ENCODE measurements at regions not wholly inside any gene's neighbourhood (a gene's known extent, or its start where the extent isn't known, plus 50 kb on each side); places are given as distances from the start of the nearest gene placed in this dataset.
"Not testable (repeated sequence)": the region's sequence is repeated elsewhere in the genome, so short reads cannot be mapped to it uniquely, and the experiment has no call there.

DNA sequence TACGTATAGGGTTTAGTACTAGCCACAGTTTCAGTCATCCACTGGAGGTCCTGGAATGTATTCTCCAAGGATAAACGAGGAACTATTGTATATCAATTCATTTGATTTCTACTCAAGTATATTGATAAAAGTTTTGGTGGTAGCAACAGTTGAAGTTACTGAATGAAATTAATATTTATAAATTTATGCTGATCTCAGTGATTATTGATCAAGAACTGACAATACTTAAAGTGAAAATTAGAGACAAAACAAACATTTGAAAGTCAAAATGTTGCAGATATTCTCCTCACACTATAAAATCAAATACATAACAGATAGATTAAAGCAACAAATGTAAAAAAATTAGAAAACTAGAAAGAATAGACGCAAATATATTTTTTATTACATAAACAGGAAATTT, 150.9 kb upstream of the SLC35G4 start:
- no peak for DNase-seq

DNA sequence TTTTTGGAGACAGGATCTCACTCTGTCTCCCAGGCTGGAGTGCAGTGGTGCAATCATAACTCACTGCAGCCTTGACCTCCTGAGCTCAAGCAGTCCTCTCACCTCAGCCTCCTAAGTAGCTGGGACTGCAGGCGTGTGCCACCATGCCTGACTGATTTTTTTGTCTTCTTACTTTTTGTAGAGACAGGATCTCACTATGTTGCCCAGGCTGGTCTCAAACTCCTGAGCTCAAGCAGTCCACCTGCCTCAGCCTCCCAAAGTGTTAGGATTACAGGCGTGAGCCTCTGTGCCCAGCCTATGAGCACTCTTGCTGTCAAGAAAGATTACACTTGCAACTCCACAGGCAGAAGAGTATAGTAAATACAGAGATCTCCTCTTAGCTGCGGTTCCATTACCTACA, 151.5 kb upstream of the SLC35G4 start:
- DNase-seq, result not testable (repeated sequence)

DNA sequence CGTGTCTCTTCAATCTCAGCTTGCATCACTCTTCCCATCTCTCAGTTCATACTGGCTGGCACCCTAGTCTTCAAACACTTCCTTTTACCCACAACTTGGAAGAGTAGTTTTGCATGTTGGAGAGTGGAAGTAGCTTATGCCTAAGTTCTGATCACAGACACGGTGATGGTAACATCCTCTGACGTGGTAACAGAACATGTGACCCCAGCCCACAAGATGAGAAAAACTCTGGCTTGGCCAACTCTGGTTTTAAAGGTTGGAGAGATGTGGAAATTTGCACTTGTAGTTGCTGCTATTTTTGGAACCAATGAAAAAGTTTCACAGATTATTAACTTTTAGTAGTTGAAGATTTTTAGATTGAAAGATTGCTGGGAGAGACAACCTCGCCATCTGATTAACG, 155.4 kb upstream of the SLC35G4 start:
- no peak for DNase-seq

DNA sequence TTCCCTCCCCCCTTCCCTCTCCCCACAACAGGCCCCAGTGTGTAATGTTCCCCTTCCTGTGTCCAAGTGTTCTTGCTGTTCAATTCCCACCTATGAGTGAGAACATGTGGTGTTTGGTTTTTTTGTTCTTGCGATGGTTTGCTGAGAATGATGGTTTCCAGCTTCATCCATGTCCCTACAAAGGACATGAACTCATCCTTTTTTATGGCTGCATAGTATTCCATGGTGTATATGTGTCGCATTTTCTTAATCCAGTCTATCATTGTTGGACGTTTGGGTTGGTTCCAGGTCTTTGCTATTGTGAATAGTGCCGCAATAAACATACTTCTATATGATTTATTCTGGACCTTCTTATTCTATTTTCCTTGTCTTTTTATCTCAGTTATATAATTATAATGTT, 165.2 kb upstream of the SLC35G4 start:
- not testable (repeated sequence) for DNase-seq

DNA sequence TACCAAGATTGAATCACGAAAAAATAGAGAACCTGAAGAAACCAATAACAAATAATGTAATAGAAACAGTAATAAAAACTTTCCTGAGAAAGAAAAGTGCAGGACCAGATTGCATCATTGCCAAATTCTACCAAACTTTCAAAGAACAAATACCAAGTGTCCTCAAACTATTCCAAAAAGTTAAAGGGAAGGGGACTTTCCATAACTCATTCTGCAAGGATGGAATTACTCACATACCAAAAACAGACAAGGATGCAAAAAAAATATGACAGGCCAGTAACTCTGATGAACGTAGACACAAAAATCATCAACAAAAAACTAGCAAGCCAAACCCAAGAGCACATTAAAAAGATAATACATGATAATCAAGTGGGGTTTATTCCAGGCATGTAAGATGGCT, 172.3 kb upstream of the SLC35G4 start:
- DNase-seq, result no peak

DNA sequence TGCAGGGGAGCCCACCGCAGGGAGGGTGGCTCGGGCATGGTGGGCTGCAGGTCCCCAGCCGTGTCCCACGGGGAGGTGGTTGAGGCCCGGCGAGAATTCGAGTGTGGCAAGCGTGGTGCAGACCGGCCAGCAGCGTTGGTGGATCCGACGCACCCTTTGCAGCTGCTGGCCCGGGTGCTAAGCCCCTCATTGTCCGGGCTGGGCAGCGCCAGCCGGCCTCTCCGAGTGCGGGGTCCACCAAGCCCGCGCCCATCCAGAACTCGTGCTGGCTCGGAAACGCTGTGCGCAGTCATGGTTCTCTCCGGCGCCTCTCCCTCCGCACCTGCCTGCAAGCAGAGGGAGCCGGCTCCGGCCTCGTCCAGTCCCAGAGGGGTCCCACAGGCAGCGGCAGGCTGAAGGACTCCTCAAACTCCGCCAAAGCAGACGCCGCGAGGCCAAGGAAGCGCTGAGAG, 177.0 kb upstream of the SLC35G4 start:
- no peak for DNase-seq

DNA sequence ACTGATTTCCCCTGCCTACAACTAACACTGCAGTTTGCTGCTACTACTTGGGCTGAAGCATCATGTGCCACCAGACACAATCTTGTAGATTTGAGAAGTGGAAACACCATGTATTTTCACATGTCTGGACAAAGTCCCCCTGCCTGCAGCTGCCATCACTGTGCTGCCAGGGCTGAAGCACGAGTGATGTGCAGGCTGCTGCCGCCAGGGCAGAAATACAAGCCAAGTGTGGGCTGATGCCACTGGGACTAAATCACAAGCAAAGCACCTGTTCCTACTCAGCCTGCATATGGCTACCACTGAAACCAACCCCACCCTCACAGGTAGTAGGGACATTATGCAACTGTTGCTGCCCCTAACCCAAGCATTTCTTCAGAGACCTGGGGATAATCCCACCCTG, 179.5 kb upstream of the SLC35G4 start:
- DNase-seq, result no peak

DNA sequence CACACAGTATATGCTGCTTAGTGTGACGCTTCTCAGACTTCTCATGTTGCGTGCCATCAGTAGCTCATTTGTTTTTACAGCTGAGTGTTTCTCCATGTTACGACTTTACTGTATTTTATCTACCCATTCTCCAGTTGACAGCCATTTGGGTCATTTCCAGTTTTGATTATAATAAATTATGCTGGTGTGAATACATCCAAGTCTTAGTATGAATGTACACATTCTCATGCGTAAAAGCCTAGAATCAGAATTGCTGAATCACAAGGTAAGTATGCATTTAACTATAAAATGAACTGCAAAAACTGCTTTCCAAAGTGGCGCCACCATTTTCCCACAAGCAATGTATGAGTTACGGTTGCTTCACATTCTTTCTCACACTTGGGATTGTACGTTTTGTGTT, 184.2 kb upstream of the SLC35G4 start:
- DNase-seq, result no peak

DNA sequence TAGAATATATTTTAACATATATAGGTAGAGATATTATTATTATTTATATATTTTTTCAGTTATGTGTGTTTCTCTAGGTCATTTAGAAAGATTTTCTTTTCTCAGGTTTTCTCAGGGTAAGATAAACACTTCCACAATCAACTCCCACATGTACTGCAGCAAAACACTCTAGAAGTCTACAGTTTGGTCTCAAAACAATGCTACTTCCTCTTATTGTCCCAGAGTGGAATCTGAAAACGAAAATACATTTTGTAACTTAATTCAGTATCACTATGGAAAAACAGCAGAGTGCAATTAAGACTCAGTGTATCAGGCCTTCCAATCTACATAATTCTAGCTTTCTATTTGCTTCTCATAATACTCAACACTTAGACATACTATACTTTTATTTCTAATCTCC, 190.1 kb upstream of the SLC35G4 start:
- no peak for DNase-seq

DNA sequence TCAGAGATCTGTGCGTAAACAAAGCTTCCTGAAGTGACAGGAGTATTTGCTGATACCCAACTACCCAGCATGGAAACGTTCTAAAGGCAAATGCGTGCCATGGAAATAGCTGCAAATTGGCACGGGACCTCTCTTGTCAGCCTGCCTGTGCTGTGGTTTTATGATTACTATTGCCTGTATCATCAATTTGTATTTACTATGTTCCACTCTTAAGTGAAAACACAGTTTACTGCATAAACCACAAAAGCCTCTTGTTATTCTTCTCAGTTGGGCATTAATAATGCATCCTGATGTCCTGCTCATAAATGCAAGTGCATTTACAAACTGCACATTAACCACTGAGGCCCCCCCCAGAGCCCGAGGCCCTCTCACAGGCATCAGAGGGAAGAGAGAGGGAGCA, 196.6 kb upstream of the SLC35G4 start:
- DNase-seq, result no peak

DNA sequence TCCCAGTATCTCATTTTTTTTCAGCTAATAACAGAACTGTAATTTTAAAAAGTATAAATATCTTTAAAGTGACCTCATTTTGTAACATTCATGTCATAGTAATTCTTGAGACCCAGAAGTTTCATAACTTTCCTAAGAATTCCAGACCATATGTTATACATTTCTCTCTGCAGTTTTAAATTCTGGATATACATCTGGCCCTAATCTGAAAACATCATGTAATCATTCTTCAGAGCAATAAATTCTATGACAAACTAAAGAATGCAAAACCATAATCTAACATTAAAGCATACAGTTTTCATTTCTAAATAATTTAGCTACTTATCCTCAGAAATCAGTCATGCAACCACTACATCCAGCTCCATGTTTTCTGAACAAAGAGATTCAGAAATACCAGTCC, 198.3 kb upstream of the SLC35G4 start:
- DNase-seq, result no peak

DNA sequence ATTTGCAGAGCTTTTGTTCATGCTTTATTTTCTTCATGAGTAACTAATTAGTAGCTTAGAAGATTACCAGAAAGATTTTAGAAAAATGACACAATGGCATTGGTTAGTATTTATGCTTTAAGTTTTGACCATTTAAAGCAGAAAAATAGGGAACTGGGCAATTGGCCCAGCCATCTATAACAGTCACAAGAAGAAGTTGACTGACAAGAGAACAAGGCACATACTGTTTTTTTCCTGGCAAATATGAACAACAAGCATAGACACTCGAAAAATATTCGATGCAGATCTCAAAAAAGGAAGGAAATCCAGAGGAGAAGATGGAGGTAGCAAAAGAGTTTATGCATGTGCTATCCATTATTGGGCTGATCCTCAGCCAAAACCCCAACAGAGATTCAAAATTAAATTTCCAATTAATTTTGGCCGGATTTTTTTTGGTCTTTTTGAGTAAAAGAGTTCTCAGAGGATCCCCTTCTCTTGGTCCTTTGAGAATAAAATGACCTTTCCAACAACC, 200.8 kb upstream of the SLC35G4 start:
- no peak for DNase-seq

DNA sequence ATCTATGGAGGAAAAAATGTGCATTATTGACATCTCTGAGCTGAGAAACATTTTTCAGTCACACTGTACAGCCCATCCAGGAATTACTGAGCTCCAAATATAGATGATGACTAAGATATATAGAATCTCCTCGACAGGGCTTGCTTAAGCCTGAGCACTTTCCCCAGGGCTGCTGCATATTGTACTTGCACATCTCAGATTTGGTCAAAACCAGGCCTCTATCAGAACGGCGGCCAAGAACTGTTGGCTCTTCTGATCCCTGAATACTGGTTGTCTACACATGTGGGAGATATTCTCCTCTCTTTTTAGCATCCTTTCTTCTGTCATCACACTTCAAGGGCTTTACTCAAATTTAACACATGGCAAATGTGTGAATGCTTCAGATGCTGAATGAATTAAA, 201.5 kb upstream of the SLC35G4 start:
- no peak for DNase-seq

DNA sequence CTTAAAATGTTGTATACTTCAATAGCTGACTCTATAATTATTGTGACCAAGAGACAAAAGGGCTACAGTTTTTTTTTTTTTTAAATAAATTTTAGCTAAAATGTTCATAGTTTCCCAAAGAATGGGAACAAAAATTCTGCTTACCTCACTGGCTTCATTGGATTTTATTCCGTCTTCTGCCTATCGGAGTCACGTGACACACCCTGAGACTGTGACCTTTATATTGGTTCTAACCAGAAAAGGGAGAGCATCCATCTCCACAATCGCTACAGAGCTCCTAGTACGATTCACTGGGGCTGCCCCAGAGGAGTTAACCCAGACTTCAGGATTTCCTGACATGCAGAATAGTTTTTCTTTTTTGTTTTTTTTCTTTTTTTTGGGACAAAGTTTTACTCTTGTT, 203.6 kb upstream of the SLC35G4 start:
- no peak for DNase-seq

DNA sequence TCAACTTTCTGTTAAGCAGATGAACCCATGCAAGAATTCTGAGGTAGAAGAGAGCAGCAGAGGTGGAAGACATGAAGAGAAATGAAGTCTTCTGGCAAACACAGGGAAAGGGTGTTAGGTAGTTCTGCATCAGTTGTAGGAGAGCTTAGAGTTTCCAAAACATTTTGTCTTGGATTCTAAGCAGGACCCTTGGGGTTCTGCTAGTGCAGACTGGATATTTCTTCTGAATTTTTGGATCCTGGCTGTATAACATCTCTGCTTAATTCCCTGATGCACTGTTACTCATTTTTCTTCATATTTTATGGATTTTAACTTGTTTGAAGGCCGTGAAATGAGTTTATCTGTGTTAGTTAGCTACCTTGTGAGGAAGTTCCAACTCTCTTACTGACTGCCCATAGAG, 208.7 kb upstream of the SLC35G4 start:
- DNase-seq, result no peak

DNA sequence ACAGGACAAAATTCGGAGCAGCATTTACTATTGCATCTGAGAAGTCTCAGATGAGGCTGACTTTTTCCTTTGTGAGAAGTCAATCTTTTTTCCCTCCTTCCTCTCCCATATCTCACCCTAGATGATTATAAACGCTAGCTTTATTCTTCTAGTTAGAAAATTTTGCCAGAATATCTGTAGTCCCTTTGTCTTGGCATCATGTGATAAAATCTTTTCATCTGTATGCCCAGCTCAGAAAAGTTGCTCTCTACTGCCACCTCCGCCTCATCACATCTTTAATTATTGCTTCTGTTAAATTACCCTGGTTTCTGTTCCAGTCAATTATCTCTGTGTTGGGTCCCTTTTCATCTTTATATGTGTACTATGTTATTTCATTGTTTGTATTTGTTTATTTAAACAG, 210.8 kb upstream of the SLC35G4 start:
- no peak for DNase-seq

DNA sequence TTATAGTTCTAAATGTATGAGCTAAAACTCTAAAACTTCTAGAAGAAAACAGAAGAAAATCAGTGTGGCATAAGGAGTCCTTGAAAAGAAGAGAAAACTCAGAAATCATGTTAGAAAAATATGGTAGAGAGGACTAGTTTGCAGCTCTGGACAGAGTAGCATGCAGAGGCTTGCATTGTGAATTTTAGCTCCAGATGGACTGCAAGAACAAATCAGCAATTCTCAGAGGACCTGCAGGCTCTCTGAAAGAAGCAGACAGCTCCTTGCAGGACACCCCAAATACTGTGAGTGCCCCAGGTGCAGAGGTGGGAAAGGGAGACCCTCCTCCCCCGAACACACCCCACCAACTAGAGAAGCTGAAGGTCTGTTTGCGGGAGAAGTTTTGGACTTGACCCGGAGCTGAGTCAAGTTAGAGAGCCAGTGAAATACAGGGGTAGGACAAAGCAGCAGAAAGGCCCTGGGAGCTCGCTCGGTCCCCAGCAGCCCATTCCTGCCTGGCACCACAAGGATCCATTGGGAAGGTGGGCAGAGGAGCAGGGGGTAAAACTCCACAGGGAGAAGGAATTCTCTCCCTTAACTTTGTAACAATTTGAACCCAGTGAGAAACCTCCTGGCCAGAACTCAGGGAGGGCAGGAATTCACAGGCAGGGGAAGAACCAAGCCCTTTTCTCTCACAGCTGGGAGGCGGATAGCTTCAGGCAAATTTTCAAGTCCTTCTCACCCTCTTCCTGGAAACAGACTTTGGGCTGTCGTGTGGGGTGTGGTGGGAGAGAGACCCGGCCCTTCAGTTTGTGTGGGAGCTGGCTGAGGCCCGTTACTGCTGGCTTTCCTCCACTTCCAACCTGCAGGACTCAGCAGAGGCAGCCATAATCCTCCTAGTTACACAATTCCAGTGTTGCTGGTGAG, 216.2 kb upstream of the SLC35G4 start:
- no peak for DNase-seq

DNA sequence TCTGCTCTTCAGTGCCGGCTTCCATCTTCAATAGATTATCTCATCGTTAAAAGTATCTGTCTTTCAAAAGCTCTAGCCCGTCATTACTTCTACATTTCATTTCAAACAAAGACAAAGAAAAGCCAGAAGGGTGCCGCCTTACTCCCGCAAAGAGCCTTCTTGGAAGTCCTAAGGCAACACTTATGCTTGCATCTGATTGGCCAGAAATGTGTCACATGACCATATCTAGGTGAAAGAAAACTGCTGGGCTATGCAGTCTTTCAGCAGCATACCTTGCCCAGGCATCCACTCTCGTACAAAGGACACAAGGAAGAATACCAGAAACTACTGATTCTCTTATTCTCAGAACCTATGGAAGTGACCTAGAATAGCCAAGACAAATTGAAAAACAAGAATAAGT, 217.1 kb upstream of the SLC35G4 start:
- no peak for DNase-seq

DNA sequence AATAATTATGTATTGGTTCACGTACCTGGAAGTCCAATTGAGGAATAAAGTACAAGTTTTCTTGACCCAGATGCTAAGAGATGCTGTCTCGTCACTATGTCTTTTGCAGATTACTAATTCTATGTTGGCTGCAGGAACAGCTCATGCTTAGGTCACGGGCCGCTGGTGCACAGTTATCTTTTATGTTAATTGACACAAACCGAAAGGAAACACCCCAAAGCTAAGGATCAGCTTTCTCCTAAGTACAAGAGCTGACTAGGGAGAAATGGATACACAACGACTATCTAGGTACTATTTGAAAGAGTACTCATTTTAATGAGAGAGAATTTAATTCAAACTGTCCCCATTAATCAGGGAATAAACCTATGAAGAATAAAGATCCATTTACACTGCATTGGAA, 217.7 kb upstream of the SLC35G4 start:
- no peak for DNase-seq

DNA sequence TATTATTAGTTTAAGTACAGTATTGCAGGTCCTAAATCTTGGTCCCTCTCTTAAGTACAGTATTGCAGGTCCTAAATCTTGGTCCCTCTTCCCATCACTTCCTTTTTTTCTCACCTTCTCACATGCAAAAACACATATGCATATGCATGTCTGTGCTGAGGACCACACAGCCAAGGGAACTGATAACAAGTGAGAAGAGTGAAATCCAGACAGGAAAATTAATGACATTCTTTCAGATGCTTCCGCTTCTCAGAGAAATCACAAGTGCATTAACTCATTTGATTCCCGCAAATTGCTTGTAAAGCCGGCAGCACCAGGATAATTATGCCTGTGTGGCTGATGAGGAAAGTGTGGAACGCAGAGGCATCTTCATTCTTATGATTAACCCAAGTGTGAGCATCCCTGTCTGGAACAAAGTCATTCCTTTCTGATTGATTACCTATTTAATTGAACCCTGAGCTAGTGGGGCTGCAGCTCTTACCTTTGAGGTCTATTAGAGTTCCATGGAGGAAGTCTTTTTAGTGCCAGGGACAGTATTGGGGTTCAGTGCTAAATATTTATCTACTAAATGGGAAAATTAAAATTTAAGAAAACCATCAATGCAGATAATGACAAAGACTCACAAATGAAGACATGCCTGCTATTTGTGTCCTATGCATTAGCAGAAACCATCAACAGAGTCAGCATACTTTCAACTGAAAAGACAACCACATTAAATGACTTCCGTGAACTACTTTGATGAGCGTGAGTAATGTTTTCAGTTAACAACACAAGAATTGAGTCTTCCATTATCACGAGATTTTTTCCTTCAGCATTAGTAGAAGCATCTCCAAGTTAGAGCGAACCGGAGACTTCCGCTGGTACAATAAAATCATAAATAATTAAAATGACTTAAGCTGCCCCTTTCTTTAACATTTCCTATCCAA, 220.4 kb upstream of the SLC35G4 start:
- no peak for DNase-seq

DNA sequence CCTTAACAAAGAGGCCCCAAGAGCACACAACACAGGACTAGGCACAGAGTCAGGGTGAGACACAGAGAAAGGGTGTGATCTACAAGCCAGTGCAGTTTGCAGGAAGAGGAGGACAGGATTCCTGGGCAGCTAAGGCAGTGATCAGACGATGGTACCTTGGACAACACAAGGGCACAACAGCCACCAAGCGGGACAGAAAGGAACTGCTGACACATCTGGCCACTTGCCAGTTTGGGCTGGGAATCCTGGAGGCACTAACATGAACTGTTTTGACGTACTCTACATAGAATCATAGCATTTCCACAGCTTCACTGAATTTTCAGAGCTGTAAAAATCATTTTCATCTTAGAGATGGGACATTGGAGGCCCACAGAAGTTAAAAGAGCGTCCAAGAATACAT, 221.5 kb upstream of the SLC35G4 start:
- no peak for DNase-seq

DNA sequence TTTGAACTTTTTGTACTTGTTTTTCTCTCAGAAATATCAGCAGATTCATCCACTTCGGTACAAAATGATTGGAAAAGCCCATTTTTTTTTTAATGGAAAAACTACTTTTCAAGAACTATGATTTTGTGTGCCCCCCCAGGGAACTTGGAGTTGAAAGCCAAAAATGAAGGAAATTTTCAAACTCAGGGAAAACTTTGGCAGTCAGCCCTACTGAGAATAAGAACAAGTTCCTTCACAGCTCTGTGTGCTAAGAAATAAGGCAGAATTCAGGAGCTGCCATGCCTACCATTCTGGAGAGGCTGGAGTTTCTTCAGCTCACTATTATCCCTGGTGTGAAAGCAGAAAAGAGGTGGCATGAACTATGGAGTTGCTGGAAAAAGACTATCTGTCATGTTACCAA, 226.0 kb upstream of the SLC35G4 start:
- no peak for DNase-seq

DNA sequence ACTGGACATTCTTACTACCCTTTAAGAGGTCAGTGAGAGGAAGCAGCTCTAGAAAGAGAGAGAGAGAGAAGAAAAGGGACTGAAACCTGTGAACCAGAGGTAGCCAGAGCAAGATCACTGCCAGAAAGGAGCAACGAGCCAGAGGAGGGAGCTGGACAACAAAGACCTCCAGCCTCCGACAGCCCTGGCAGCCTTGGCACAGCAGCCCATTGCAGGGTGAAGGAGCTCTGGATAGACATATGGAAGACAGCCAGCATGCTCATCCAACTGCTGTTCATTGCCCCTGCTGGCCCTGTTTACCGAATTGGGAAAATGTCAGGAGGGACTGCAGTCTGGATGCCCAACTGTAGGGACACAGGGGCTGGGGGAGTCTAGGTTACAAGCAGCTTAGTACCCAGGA, 228.4 kb upstream of the SLC35G4 start:
- no peak for DNase-seq

DNA sequence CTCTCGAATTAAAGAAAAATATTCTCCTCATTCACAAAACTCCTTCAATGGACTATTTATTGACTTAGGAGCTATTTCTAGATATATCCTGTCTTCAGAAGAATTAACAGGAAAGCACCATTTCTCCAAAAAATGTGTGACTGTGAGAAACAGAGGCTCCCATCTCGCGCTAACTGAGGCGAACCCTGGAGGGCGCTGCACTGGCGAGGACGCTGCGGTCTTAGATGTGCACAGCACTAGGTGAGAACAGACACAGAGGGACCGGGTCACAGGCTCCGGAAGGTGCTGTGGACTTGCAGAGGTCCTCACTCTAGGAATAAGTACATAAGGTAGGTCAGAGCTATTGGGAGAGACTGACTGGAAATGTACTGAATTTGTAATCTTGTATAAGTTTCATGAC, 229.7 kb upstream of the SLC35G4 start:
- no peak for DNase-seq
